ENCODE measurements at regions not wholly inside any gene's neighbourhood (a gene's known extent, or its start where the extent isn't known, plus 50 kb on each side); places are given as distances from the start of the nearest gene placed in this dataset.
A peak's percentile ranks its signal among the peaks of the same experiment; 100 is the strongest.
"Not testable (repeated sequence)": the region's sequence is repeated elsewhere in the genome, so short reads cannot be mapped to it uniquely, and the experiment has no call there.

- no peak overlapping the region for H3K4me3 ChIP-seq (ENCODE audit: low read depth, low read length)
- ChIA-PET POLR2A (no interaction called here), CTCF (no interaction called here)
- peak; percentile 20; the same call in 1 of the 2 replicates for TF ChIP-seq ZNF654 (tag by site-specific recombination; IDR thresholded peaks at IDR 0.05; ENCODE audit: low read depth)
- no peak for TF ChIP-seq ZNF530 (tag by site-specific recombination; IDR thresholded peaks at IDR 0.05; ENCODE audit: low read depth)
- H3K36me3 ChIP-seq (ENCODE audit: control insufficient read depth in 2 of 2, insufficient read depth in 1 of 2, low read length in 2 of 2), result no peaks in the 10 kb centered on the region
- H3K27ac ChIP-seq (ENCODE audit: extremely low read depth, low read depth, low read length), result no peak overlapping the region
- H3K9me3 ChIP-seq (ENCODE audit: control insufficient read depth, insufficient read depth, low read depth, low read length), result no peaks in the 10 kb centered on the region
- peaks cover 8% of the 10 kb centered on the region; the same call in 1 of the 2 replicates for H3K4me1 ChIP-seq (ENCODE audit: control insufficient read depth, insufficient read depth, low read length)
Observed at GRCh38 chr14:51369814-51370213, 129.8 kb downstream of the TMX1 start.

DNA sequence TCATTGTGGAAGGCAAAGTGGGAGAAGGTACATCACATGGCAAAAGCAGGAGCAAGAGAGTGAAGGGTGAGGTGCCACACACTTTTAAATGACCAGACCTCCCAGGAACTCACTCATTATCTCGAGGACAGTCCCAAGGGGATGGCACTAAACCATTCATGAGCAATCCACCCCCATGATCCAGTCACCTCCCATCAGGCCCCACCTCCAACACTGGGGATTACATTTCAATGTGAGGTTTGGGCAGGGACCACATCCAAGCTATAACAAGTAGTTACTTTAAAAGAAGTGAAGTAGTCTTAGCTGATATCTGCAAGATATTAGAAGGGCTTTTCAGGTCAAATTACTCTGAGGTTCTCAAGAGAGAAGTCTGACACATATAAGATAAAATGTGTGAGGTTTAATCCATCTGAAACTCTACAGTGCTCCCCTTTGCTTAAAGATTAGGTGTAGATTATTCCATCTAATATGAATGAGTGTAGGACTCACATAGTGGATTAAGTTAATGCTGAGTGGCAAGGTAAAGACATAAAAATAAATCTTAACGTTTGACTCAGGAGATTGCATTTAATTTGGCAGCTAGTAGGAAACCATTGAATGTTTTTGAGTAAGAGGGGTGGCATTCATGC is 130.8 kb downstream of the TMX1 start:
- no peaks in the 10 kb centered on the region for H3K9me3 ChIP-seq (ENCODE audit: control insufficient read depth, insufficient read depth, low read depth, low read length)
- ChIA-PET POLR2A (interaction anchor here (0.7 kb wide), 1 partner anchor 43 kb away, joined by 9 read pairs; no protein-coding TSS in a partner anchor), CTCF (interaction anchor here (0.6 to 1.5 kb wide), 5 partner anchors 45 to 608 kb away, joined by 3 to 6 read pairs (median 3); no protein-coding TSS in a partner anchor)

GRCh38 chr14:51377186-51377585 is 137.1 kb downstream of the TMX1 start:
- H3K27ac ChIP-seq (ENCODE audit: extremely low read depth, low read depth, low read length); CTCF ChIA-PET; POLR2A ChIA-PET; H3K4me1 ChIP-seq (ENCODE audit: control insufficient read depth, insufficient read depth, low read length); H3K36me3 ChIP-seq (ENCODE audit: control insufficient read depth in 2 of 2, insufficient read depth in 1 of 2, low read length in 2 of 2); H3K9me3 ChIP-seq (ENCODE audit: control insufficient read depth, insufficient read depth, low read depth, low read length); H3K4me3 ChIP-seq (ENCODE audit: low read depth, low read length): not testable (repeated sequence)

More for the DNA sequence above, 130.8 kb downstream of the TMX1 start:
- Histone ChIP-seq H3K36me3 (ENCODE audit: control insufficient read depth in 2 of 2, insufficient read depth in 1 of 2, low read length in 2 of 2) (no peaks in the 10 kb centered on the region), H3K4me3 (ENCODE audit: low read depth, low read length) (no peak overlapping the region), H3K4me1 (ENCODE audit: control insufficient read depth, insufficient read depth, low read length) (peaks cover 8% of the 10 kb centered on the region; the same call in 1 of the 2 replicates), H3K27ac (ENCODE audit: extremely low read depth, low read depth, low read length) (no peak overlapping the region)
- TF ChIP-seq YY1 (tag by site-specific recombination; IDR thresholded peaks at IDR 0.05) (no peak), GLIS1 (tag by site-specific recombination; IDR thresholded peaks at IDR 0.05) (peak; percentile 92), ZNF223 (tag by site-specific recombination; IDR thresholded peaks at IDR 0.05) (no peak), ZNF19 (tag by site-specific recombination; IDR thresholded peaks at IDR 0.05; ENCODE audit: low read depth) (no peak), HOXD13 (CRISPR knock-in tag; IDR thresholded peaks at IDR 0.05; ENCODE audit: borderline replicate concordance) (no peak), KLF1 (tag by site-specific recombination; IDR thresholded peaks at IDR 0.05) (peak; percentile 48; the same call in 1 of the 2 replicates), ZNF521 (tag by site-specific recombination; IDR thresholded peaks at IDR 0.05) (no peak), ZNF654 (tag by site-specific recombination; IDR thresholded peaks at IDR 0.05; ENCODE audit: low read depth) (no peak), ZNF776 (tag by site-specific recombination; IDR thresholded peaks at IDR 0.05; ENCODE audit: borderline replicate concordance) (no peak), ZNF585B (tag by site-specific recombination; IDR thresholded peaks at IDR 0.05) (no peak), ZNF404 (tag by site-specific recombination; IDR thresholded peaks at IDR 0.05) (no peak)
- TF ChIP-seq, protein P1, sequence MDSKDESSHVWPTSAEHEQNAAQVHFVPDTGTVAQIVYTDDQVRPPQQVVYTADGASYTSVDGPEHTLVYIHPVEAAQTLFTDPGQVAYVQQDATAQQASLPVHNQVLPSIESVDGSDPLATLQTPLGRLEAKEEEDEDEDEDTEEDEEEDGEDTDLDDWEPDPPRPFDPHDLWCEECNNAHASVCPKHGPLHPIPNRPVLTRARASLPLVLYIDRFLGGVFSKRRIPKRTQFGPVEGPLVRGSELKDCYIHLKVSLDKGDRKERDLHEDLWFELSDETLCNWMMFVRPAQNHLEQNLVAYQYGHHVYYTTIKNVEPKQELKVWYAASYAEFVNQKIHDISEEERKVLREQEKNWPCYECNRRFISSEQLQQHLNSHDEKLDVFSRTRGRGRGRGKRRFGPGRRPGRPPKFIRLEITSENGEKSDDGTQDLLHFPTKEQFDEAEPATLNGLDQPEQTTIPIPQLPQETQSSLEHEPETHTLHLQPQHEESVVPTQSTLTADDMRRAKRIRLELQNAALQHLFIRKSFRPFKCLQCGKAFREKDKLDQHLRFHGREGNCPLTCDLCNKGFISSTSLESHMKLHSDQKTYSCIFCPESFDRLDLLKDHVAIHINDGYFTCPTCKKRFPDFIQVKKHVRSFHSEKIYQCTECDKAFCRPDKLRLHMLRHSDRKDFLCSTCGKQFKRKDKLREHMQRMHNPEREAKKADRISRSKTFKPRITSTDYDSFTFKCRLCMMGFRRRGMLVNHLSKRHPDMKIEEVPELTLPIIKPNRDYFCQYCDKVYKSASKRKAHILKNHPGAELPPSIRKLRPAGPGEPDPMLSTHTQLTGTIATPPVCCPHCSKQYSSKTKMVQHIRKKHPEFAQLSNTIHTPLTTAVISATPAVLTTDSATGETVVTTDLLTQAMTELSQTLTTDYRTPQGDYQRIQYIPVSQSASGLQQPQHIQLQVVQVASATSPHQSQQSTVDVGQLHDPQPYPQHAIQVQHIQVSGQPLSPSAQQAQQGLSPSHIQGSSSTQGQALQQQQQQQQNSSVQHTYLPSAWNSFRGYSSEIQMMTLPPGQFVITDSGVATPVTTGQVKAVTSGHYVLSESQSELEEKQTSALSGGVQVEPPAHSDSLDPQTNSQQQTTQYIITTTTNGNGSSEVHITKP (tag by site-specific recombination; IDR thresholded peaks at IDR 0.05), result 0 out of 2 replicates have a peak, but pooled peaks have one; percentile 20
- TF ChIP-seq, protein P2, sequence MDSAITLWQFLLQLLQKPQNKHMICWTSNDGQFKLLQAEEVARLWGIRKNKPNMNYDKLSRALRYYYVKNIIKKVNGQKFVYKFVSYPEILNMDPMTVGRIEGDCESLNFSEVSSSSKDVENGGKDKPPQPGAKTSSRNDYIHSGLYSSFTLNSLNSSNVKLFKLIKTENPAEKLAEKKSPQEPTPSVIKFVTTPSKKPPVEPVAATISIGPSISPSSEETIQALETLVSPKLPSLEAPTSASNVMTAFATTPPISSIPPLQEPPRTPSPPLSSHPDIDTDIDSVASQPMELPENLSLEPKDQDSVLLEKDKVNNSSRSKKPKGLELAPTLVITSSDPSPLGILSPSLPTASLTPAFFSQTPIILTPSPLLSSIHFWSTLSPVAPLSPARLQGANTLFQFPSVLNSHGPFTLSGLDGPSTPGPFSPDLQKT (IDR thresholded peaks at IDR 0.05; ENCODE audit: borderline replicate concordance, low read depth, low read length), result no peak
